Activated CD4-positive, alpha-beta T cell treated with anti-CD3 and anti-CD28 coated beads, Interleukin-2, amount 10 ng/mL, durations not matched to agents 7 days and 5 days (primary cell): ENCODE measurements at regions not wholly inside any gene's neighbourhood (a gene's known extent, or its start where the extent isn't known, plus 50 kb on each side); places are given as distances from the start of the nearest gene placed in this dataset.

ENCODE experiments used
- CTCF ChIA-PET: fragments of 350-600 bp; sonication (Branson Sonifier 250); formaldehyde crosslinking; loops from one replicate; lab custom pipeline; 2021; ENCODE audit warnings: antibody characterized with exemption; lab: Charles Lee
- POLR2A ChIA-PET: fragments of 350-600 bp; sonication (Branson Sonifier 250); formaldehyde crosslinking; loops from one replicate; lab custom pipeline; 2021; ENCODE audit warnings: antibody characterized with exemption; lab: Charles Lee
- DNase-seq: peaks from one replicate; pipeline ENCODE4 v3.0.0-alpha.2; 2020
- H3K27ac Mint-ChIP-seq: one replicate; pipeline ENCODE4 v1.8.0; 2021; ENCODE audit warnings: mild to moderate bottlenecking, moderate library complexity, mixed read lengths
- H3K27me3 Mint-ChIP-seq: one replicate; pipeline ENCODE4 v1.8.0; 2021; ENCODE audit warnings: mixed read lengths
- H3K36me3 Mint-ChIP-seq: one replicate; pipeline ENCODE4 v1.8.0; 2021; ENCODE audit warnings: low read depth, mixed read lengths
- H3K4me1 Mint-ChIP-seq: one replicate; pipeline ENCODE4 v1.8.0; 2021; ENCODE audit warnings: mixed read lengths
- H3K4me3 Mint-ChIP-seq: one replicate; pipeline ENCODE4 v1.8.0; 2021; ENCODE audit warnings: mild to moderate bottlenecking, moderate library complexity, mixed read lengths
- H3K9me3 Mint-ChIP-seq: one replicate; pipeline ENCODE4 v1.8.0; 2021; ENCODE audit warnings: mixed read lengths

DNA sequence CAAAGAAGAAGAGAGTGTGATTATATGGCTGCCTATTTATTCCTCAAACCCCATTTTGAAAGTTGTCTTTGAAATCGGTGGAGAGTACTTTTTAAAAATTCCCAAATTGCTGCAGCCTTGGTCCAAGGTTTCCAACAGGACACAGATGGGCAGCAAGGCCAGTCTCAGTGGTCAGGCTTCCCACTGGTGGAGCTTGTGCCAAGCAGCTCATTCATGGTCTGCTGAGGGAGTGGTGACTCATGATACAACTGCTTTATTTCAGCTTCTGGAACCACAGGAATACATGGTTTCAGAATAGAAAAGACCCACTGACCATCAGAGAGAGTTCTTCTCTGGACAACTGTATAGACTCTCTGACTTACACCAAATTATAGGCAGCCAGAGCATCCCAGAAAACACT, 673.1 kb upstream of the KLF4 start:
- POLR2A ChIA-PET: no interaction called here
- Mint-ChIP-seq H3K36me3 (no peaks in the 10 kb centered on the region), H3K27ac (no peak overlapping the region), H3K9me3 (peaks cover 5% of the 10 kb centered on the region), H3K4me1 (no peaks in the 10 kb centered on the region), H3K27me3 (no peaks in the 10 kb centered on the region), H3K4me3 (no peak overlapping the region)
- CTCF ChIA-PET: no interaction called here
- DNase-seq: no peak

DNA sequence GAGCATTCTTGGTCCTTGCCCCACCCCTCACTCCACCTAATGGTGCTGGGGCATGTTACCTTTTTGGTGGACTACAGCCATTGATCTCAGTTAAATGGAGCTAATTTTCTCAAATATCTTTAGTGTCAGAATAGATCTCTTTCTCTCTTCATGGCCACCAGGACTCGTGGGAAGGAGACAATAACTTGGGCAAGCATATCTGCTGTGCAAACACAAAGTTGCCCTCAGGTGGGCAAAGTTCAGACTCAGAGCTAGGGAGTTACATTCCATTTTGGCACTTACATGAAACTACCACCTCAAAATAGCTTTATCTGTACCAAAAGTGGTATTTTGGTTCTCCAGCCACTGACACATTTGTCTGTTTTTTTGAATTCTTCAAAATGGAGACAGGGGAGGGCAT, 671.9 kb upstream of the KLF4 start:
- Mint-ChIP-seq H3K9me3 (peaks cover 5% of the 10 kb centered on the region), H3K27ac (no peak overlapping the region), H3K4me1 (no peaks in the 10 kb centered on the region), H3K27me3 (no peaks in the 10 kb centered on the region), H3K36me3 (no peaks in the 10 kb centered on the region), H3K4me3 (no peak overlapping the region)
- POLR2A ChIA-PET: no interaction called here
- no peak for DNase-seq
- CTCF ChIA-PET: no interaction called here

DNA sequence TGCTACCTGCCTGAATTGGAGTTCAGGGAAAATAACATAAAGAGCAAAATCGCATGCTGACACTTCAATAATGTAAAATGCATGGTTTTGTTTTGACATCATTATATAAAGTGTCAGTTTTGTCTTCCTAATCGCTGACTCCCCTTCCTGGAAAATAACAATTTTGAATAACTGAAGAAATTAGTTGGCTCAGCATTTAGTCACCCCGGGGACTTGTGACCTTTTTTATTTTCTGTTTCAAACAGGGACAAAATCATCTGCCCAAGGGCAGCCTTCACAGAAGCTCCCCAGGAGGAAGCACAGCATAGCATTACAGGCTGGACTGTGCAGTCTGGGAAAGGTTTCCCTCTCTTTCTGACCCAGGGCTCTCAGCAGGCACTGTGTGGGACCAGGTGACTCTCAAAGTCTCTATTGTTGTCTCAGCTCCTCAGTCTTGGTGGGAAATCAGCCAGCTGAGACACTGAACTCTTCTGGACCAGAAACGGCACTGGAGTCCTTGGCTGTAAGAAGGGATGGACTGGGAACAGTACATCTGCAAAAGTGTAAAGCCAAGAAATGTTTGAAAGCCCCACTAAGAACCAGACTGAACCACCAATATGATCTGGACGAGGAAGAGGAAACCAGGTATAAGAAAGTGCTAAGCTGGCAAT, 671.3 kb upstream of the KLF4 start:
- Mint-ChIP-seq H3K4me3 (no peak overlapping the region), H3K27me3 (no peaks in the 10 kb centered on the region), H3K36me3 (no peaks in the 10 kb centered on the region), H3K4me1 (no peaks in the 10 kb centered on the region), H3K9me3 (peaks cover 5% of the 10 kb centered on the region), H3K27ac (no peak overlapping the region)
- DNase-seq: no peak
- CTCF ChIA-PET: no interaction called here
- POLR2A ChIA-PET: no interaction called here

DNA sequence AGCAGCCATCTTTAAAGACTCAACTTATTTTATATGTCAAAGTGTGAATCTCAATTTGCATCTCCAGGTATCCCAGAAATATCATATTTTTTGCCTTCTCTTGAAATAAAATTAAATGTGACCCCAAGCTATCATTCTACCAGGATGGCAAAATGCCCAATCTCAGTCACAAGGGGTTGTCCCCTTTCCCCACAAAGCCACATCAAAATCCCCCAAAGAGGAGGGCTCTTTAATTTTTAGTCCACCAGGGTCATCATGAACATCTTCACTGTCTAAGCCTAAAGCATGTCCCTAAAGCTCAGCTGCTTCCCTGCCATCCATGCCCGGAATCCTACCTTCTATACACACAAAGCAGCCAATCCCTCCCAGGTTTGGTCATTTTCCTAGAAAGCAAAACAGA, 670.5 kb upstream of the KLF4 start:
- ChIA-PET POLR2A (no interaction called here), CTCF (no interaction called here)
- H3K9me3 Mint-ChIP-seq: peaks cover 5% of the 10 kb centered on the region
- no peak for DNase-seq
- H3K4me1 Mint-ChIP-seq: no peaks in the 10 kb centered on the region
- no peaks in the 10 kb centered on the region for H3K36me3 Mint-ChIP-seq
- no peak overlapping the region for H3K27ac Mint-ChIP-seq
- no peak overlapping the region for H3K4me3 Mint-ChIP-seq
- H3K27me3 Mint-ChIP-seq: no peaks in the 10 kb centered on the region

- no peak overlapping the region for H3K4me3 Mint-ChIP-seq
- no peak for DNase-seq
- peaks cover 5% of the 10 kb centered on the region for H3K9me3 Mint-ChIP-seq
- no peak overlapping the region for H3K27ac Mint-ChIP-seq
- no peaks in the 10 kb centered on the region for H3K4me1 Mint-ChIP-seq
- no peaks in the 10 kb centered on the region for H3K27me3 Mint-ChIP-seq
- no peaks in the 10 kb centered on the region for H3K36me3 Mint-ChIP-seq
- ChIA-PET CTCF (no interaction called here), POLR2A (no interaction called here)
Measured at GRCh38 chr9:108158236-108158995, 668.8 kb upstream of the KLF4 start.

- DNase-seq: no peak
- ChIA-PET CTCF (no interaction called here), POLR2A (no interaction called here)
- peaks cover under 1% of the 10 kb centered on the region for H3K9me3 Mint-ChIP-seq
- no peaks in the 10 kb centered on the region for H3K27me3 Mint-ChIP-seq
- no peak overlapping the region for H3K27ac Mint-ChIP-seq
- H3K36me3 Mint-ChIP-seq: no peaks in the 10 kb centered on the region
- H3K4me3 Mint-ChIP-seq: no peak overlapping the region
- H3K4me1 Mint-ChIP-seq: no peaks in the 10 kb centered on the region
Measured at GRCh38 chr9:108156270-108156998, 666.9 kb upstream of the KLF4 start.

- no peaks in the 10 kb centered on the region for H3K4me1 Mint-ChIP-seq
- no peaks in the 10 kb centered on the region for H3K27me3 Mint-ChIP-seq
- H3K36me3 Mint-ChIP-seq: no peaks in the 10 kb centered on the region
- ChIA-PET CTCF (no interaction called here), POLR2A (no interaction called here)
- no peak overlapping the region for H3K4me3 Mint-ChIP-seq
- no peaks in the 10 kb centered on the region for H3K9me3 Mint-ChIP-seq
- no peak overlapping the region for H3K27ac Mint-ChIP-seq
- DNase-seq: no peak
Measured at GRCh38 chr9:108153416-108153815, 663.8 kb upstream of the KLF4 start.

GRCh38 chr9:108150736-108151586, 661.4 kb upstream of the KLF4 start:
- H3K9me3 Mint-ChIP-seq: no peaks in the 10 kb centered on the region
- no peak overlapping the region for H3K4me3 Mint-ChIP-seq
- H3K27me3 Mint-ChIP-seq: no peaks in the 10 kb centered on the region
- H3K27ac Mint-ChIP-seq: no peak overlapping the region
- POLR2A ChIA-PET: no interaction called here
- CTCF ChIA-PET: no interaction called here
- no peak for DNase-seq
- H3K36me3 Mint-ChIP-seq: no peaks in the 10 kb centered on the region
- H3K4me1 Mint-ChIP-seq: no peaks in the 10 kb centered on the region

GRCh38 chr9:108149326-108149725, 659.8 kb upstream of the KLF4 start:
- H3K4me3 Mint-ChIP-seq: no peak overlapping the region
- ChIA-PET CTCF (no interaction called here), POLR2A (no interaction called here)
- no peaks in the 10 kb centered on the region for H3K27me3 Mint-ChIP-seq
- DNase-seq: no peak
- H3K36me3 Mint-ChIP-seq: no peaks in the 10 kb centered on the region
- H3K4me1 Mint-ChIP-seq: no peaks in the 10 kb centered on the region
- no peaks in the 10 kb centered on the region for H3K9me3 Mint-ChIP-seq
- H3K27ac Mint-ChIP-seq: no peak overlapping the region

- Mint-ChIP-seq H3K4me3 (no peak overlapping the region), H3K27me3 (no peaks in the 10 kb centered on the region), H3K27ac (no peak overlapping the region), H3K4me1 (no peaks in the 10 kb centered on the region), H3K36me3 (no peaks in the 10 kb centered on the region), H3K9me3 (no peaks in the 10 kb centered on the region)
- ChIA-PET POLR2A (no interaction called here), CTCF (no interaction called here)
- no peak for DNase-seq
Measured at GRCh38 chr9:108142504-108143201, 653.1 kb upstream of the KLF4 start.

DNA sequence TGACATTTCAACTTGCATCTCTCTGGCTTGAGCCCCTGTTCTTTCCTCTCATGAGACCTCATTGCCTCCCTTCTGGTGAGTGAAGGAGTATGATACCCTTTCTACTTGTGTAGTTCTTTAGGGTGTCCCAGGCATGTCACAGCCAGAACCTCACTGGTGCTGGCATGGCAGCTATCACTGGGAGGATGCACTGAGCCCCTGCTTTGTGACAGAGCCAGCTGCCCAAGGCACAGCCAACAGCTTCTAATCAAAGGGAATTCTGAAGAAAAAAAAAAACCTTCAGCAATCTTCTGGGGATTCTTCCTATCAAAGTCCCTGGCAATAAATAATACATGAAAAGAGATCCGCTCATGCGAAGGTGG, 652.6 kb upstream of the KLF4 start:
- H3K27ac Mint-ChIP-seq: no peak overlapping the region
- no peaks in the 10 kb centered on the region for H3K36me3 Mint-ChIP-seq
- no peaks in the 10 kb centered on the region for H3K27me3 Mint-ChIP-seq
- no peaks in the 10 kb centered on the region for H3K4me1 Mint-ChIP-seq
- CTCF ChIA-PET: no interaction called here
- no peak overlapping the region for H3K4me3 Mint-ChIP-seq
- POLR2A ChIA-PET: no interaction called here
- DNase-seq: no peak
- H3K9me3 Mint-ChIP-seq: no peaks in the 10 kb centered on the region

GRCh38 chr9:108139900-108140299, 650.3 kb upstream of the KLF4 start:
- POLR2A ChIA-PET: no interaction called here

More at GRCh38 chr9:108139900-108140299, 650.3 kb upstream of the KLF4 start:
- DNase-seq: no peak
- H3K4me3 Mint-ChIP-seq: no peak overlapping the region
- CTCF ChIA-PET: no interaction called here
- no peaks in the 10 kb centered on the region for H3K4me1 Mint-ChIP-seq
- no peaks in the 10 kb centered on the region for H3K36me3 Mint-ChIP-seq
- no peaks in the 10 kb centered on the region for H3K27me3 Mint-ChIP-seq
- H3K9me3 Mint-ChIP-seq: no peaks in the 10 kb centered on the region
- no peak overlapping the region for H3K27ac Mint-ChIP-seq
